Nephron (organoid): ENCODE measurements at regions not wholly inside any gene's neighbourhood (a gene's known extent, or its start where the extent isn't known, plus 50 kb on each side); places are given as distances from the start of the nearest gene placed in this dataset.

Experiments
- H3K27ac Mint-ChIP-seq, 3 experiments: 2 replicates each; pipeline ENCODE4 v1.8.0; 2020; ENCODE audit warnings: mixed read lengths in 3 of 3, mild to moderate bottlenecking in 2 of 3, moderate library complexity in 1 of 3
- H3K27me3 Mint-ChIP-seq: 2 replicates; pipeline ENCODE4 v1.8.0; 2021; ENCODE audit warnings: low read depth, mild to moderate bottlenecking, moderate library complexity, mixed read lengths
- H3K36me3 Mint-ChIP-seq: 2 replicates; pipeline ENCODE4 v1.8.0; 2020; ENCODE audit warnings: low read depth, mixed read lengths
- H3K4me1 Mint-ChIP-seq: 2 replicates; pipeline ENCODE4 v1.8.0; 2020; ENCODE audit warnings: mixed read lengths
- H3K4me3 Mint-ChIP-seq, 3 experiments: 2 replicates each; pipeline ENCODE4 v1.8.0; 2020; ENCODE audit warnings: mild to moderate bottlenecking in 3 of 3, mixed read lengths in 3 of 3, moderate library complexity in 2 of 3
- H3K9me3 Mint-ChIP-seq: 2 replicates; pipeline ENCODE4 v1.8.0; 2020; ENCODE audit warnings: mixed read lengths
- TF ChIP-seq, protein P1 (sequence below), 3 experiments: fragments of 200-600 bp; sonication (generic); IDR thresholded peaks; one replicate each; pipeline ENCODE4 v1.5.0; 2021; ENCODE audit warnings: antibody characterized with exemption in 3 of 3; ENCODE audit not compliant: unreplicated experiment in 3 of 3

DNA sequence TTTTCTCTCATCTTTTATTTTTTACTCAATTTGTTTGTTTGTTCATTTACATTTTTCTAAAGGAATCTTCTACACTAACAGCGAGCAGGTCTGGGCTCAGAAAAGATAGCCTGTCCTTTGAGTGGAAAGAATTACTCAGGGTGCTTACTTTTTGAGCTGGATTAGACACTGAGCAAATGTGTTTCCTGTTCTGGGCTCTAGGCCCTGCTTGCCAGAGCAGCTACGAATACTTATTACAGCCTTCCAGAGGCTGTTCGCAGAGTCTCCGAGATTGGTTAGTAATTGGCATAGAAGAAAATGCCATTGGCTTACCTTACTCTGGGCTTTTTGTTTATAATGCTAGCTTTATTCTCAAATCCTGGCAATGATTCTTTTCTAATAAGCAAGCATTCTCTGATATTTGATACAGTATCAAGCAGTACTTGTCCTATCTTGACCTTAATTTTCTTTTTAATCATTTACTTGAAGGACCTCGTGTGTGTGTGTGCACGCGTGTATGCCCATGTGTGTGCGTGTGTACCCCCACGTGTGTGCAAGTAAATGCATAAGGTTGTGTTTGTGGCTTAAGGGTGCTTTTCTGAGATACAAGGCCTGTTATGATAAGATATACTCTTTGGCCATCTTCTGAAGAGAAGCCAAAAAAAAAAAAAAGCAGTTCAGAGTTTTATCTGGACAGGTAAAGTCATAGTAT, 76.2 kb upstream of the GRXCR1 start:
- TF ChIP-seq, protein P1, sequence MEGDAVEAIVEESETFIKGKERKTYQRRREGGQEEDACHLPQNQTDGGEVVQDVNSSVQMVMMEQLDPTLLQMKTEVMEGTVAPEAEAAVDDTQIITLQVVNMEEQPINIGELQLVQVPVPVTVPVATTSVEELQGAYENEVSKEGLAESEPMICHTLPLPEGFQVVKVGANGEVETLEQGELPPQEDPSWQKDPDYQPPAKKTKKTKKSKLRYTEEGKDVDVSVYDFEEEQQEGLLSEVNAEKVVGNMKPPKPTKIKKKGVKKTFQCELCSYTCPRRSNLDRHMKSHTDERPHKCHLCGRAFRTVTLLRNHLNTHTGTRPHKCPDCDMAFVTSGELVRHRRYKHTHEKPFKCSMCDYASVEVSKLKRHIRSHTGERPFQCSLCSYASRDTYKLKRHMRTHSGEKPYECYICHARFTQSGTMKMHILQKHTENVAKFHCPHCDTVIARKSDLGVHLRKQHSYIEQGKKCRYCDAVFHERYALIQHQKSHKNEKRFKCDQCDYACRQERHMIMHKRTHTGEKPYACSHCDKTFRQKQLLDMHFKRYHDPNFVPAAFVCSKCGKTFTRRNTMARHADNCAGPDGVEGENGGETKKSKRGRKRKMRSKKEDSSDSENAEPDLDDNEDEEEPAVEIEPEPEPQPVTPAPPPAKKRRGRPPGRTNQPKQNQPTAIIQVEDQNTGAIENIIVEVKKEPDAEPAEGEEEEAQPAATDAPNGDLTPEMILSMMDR (IDR thresholded peaks at IDR 0.05; ENCODE audit: unreplicated experiment in 3 of 3) = no peak
- H3K27ac Mint-ChIP-seq = no peak overlapping the region
- H3K4me1 Mint-ChIP-seq = no peaks in the 10 kb centered on the region

DNA sequence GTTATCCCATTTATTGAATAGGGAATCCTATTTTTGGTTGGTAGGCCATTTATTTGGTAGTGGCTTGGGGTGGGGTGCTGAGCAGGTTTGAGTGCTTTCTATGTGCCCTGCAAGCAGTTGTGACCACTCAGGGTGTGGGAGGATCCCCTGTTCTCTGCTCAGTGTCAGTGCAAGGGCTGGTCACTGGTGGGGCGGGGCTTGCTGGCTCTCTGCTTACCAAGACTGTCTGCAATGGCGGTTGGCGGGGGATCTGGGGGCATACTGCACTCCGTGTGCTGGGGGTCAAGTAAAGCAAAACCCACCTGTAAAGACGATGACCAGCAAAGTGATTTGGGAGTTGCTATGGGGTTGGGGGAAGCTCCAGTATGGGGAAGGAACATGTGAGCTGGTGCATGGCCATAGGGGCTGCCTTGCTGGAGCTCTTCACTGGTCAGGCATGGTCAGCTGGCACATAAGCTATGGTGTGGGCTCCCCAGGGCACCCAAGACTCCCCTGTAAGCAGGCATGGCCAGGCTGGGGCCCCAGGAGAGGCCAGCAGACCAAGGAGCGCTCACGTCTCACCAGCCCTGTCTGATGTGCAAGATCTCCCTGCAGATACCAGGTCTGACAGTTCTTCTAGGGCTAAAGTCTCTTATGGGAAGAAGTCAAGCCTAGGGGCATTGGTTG, 83.0 kb upstream of the GRXCR1 start:
- Mint-ChIP-seq H3K9me3 (no peaks in the 10 kb centered on the region), H3K4me1 (no peaks in the 10 kb centered on the region), H3K27me3 (no peaks in the 10 kb centered on the region), H3K36me3 (no peaks in the 10 kb centered on the region), H3K27ac (no peak overlapping the region), H3K4me3 (no peak overlapping the region)
- TF ChIP-seq, protein P1 (IDR thresholded peaks at IDR 0.05; ENCODE audit: unreplicated experiment in 3 of 3) = no peak

More for the DNA sequence above, 76.2 kb upstream of the GRXCR1 start:
- H3K9me3 Mint-ChIP-seq = no peaks in the 10 kb centered on the region
- no peaks in the 10 kb centered on the region for H3K27me3 Mint-ChIP-seq
- H3K4me3 Mint-ChIP-seq = no peak overlapping the region
- no peaks in the 10 kb centered on the region for H3K36me3 Mint-ChIP-seq

DNA sequence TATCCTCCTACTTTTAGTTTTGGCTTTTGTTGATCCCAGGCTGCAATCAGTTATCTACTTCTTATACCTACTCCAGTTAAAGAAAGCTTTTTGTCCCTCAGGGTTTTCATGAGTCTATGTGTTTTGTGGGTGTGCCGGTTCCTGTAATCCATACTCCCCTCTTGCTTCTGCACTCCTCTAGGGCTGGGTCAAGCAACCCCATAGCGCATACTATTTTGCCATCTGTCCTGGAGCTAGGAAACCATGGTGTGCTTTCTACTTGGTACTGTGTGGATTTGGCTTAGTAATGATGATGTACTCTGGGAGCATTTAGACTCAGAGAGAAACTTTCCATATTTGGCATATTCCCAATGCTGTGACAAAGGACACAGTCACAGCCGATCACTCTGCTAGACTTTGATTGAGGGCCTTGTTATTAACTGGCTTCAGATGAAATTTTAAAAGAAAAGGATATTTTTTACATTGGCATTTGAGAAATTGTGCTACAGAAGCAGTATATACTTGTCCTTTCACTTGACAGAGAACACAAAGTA, 86.1 kb upstream of the GRXCR1 start:
- Mint-ChIP-seq H3K9me3 (peaks cover 16% of the 10 kb centered on the region), H3K4me1 (no peaks in the 10 kb centered on the region), H3K27me3 (no peaks in the 10 kb centered on the region), H3K27ac (no peak overlapping the region), H3K4me3 (no peak overlapping the region), H3K36me3 (no peaks in the 10 kb centered on the region)
- TF ChIP-seq, protein P1 (IDR thresholded peaks at IDR 0.05; ENCODE audit: unreplicated experiment in 3 of 3) = no peak

DNA sequence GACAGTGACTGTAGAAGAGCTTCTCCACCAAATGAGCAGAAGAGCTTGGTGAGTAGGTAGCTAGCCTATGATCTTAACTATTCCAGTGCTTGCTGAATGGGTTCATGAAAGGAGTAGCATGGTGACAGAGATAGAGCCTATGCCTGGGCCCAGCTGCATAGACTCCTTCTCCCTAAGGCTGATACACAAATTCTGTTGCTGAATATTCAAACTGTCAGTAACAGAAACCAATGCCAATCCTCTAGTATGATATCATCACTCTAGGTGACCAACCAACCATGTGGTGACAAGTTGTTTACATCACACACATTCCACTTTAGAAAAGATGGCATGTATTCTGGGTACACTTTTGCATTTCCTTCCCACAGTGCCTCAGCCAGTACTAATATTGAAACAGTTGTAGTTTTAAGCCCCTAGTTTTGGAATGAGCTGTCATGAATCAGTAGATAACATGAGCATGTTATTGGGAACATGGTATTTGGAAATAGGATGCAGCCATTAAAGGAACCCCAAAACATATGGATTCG, 103.4 kb upstream of the GRXCR1 start:
- Mint-ChIP-seq H3K27ac (no peak overlapping the region), H3K9me3 (peaks cover 7% of the 10 kb centered on the region), H3K36me3 (no peaks in the 10 kb centered on the region), H3K4me1 (no peaks in the 10 kb centered on the region), H3K4me3 (no peak overlapping the region), H3K27me3 (peaks cover 3% of the 10 kb centered on the region)
- TF ChIP-seq, protein P1 (IDR thresholded peaks at IDR 0.05; ENCODE audit: unreplicated experiment in 3 of 3) = no peak

DNA sequence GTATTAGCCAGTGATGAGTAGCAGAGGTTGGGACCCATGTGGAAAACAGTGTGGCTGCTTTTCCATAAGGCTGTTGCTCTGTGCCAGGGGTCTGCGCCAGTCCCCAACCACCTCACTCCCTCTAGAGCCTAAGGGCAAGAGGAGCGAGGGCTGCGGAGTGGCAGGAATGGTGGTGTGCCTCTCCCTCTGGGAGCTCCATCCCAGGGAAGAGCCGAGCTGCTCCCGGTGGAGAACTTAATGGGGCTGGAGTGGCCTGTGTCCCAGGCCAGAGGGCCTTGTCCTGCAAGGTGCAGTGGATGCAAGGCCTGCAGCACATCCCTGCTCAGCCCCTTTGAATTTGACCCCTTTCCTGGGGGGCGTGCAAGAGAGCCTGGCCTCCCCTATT, 105.4 kb upstream of the GRXCR1 start:
- TF ChIP-seq, protein P1 (IDR thresholded peaks at IDR 0.05; ENCODE audit: unreplicated experiment in 3 of 3) = no peak
- Mint-ChIP-seq H3K9me3 (peaks cover 7% of the 10 kb centered on the region), H3K4me1 (no peaks in the 10 kb centered on the region), H3K4me3 (no peak overlapping the region), H3K27ac (no peak overlapping the region), H3K27me3 (peaks cover 3% of the 10 kb centered on the region), H3K36me3 (no peaks in the 10 kb centered on the region)
